Mesothelial cell of epicardium (in vitro differentiated cells): ENCODE measurements at regions not wholly inside any gene's neighbourhood (a gene's known extent, or its start where the extent isn't known, plus 50 kb on each side); places are given as distances from the start of the nearest gene placed in this dataset.

Experiments
- DNase-seq, 2 experiments: peaks; one replicate each; pipeline ENCODE4 v3.0.0; 2021; ENCODE audit warnings: low spot score in 2 of 2; ENCODE audit not compliant: unreplicated experiment in 2 of 2
- H3K27ac Mint-ChIP-seq: 2 replicates; pipeline ENCODE4 v1.8.0; 2021; ENCODE audit warnings: mixed read lengths
- H3K27me3 Mint-ChIP-seq: 2 replicates; pipeline ENCODE4 v1.8.0; 2021; ENCODE audit warnings: low read depth, mixed read lengths
- H3K36me3 Mint-ChIP-seq: 2 replicates; pipeline ENCODE4 v1.8.0; 2021; ENCODE audit warnings: mixed read lengths
- H3K4me1 Mint-ChIP-seq: 2 replicates; pipeline ENCODE4 v1.8.0; 2021; ENCODE audit warnings: mixed read lengths
- H3K4me3 Mint-ChIP-seq: 2 replicates; pipeline ENCODE4 v1.8.0; 2021; ENCODE audit warnings: mild to moderate bottlenecking, moderate library complexity, mixed read lengths
- H3K9me3 Mint-ChIP-seq: 2 replicates; pipeline ENCODE4 v1.8.0; 2021; ENCODE audit warnings: mixed read lengths
- CTCF ChIP-seq: fragments of 200-600 bp; sonication (generic); IDR thresholded peaks from one replicate; pipeline ENCODE4 v1.5.0; 2021; ENCODE audit warnings: antibody characterized with exemption; ENCODE audit not compliant: unreplicated experiment

- Mint-ChIP-seq H3K27me3 (no peaks in the 10 kb centered on the region), H3K36me3 (no peaks in the 10 kb centered on the region), H3K9me3 (no peaks in the 10 kb centered on the region), H3K27ac (peak overlapping the region; percentile 53), H3K4me1 (peaks cover 14% of the 10 kb centered on the region), H3K4me3 (no peak overlapping the region)
- no peak for DNase-seq
- no peak for TF ChIP-seq CTCF
These were observed 673.3 kb downstream of the KCNT2 start for GRCh38 chr1:195934817-195935553.

GRCh38 chr1:195933835-195934234 lies 674.4 kb downstream of the KCNT2 start:
- H3K4me3 Mint-ChIP-seq, result no peak overlapping the region
- no peaks in the 10 kb centered on the region for H3K36me3 Mint-ChIP-seq
- no peak for DNase-seq
- TF ChIP-seq CTCF, result no peak
- peaks cover 10% of the 10 kb centered on the region for H3K4me1 Mint-ChIP-seq
- no peaks in the 10 kb centered on the region for H3K9me3 Mint-ChIP-seq
- H3K27me3 Mint-ChIP-seq, result no peaks in the 10 kb centered on the region
- H3K27ac Mint-ChIP-seq, result no peak overlapping the region

- Mint-ChIP-seq H3K4me1 (no peaks in the 10 kb centered on the region), H3K9me3 (peaks cover 21% of the 10 kb centered on the region), H3K4me3 (no peak overlapping the region), H3K27ac (no peak overlapping the region), H3K27me3 (no peaks in the 10 kb centered on the region), H3K36me3 (peaks cover 6% of the 10 kb centered on the region)
- DNase-seq, result no peak
- no peak for TF ChIP-seq CTCF
These were observed 692.4 kb downstream of the KCNT2 start for GRCh38 chr1:195915826-195916225.

- H3K27ac Mint-ChIP-seq, result no peak overlapping the region
- H3K4me1 Mint-ChIP-seq, result no peaks in the 10 kb centered on the region
- DNase-seq, result no peak
- TF ChIP-seq CTCF, result no peak
- H3K4me3 Mint-ChIP-seq, result no peak overlapping the region
- H3K9me3 Mint-ChIP-seq, result no peaks in the 10 kb centered on the region
- no peaks in the 10 kb centered on the region for H3K27me3 Mint-ChIP-seq
- H3K36me3 Mint-ChIP-seq, result no peaks in the 10 kb centered on the region
These were observed 699.2 kb downstream of the KCNT2 start for GRCh38 chr1:195909061-195909460.

GRCh38 chr1:195908121-195908520 lies 700.1 kb downstream of the KCNT2 start:
- Mint-ChIP-seq H3K4me3 (no peak overlapping the region), H3K27me3 (no peaks in the 10 kb centered on the region), H3K27ac (no peak overlapping the region), H3K4me1 (no peaks in the 10 kb centered on the region), H3K36me3 (no peaks in the 10 kb centered on the region), H3K9me3 (no peaks in the 10 kb centered on the region)
- no peak for DNase-seq
- TF ChIP-seq CTCF, result no peak

GRCh38 chr1:195903203-195903602 lies 705.0 kb downstream of the KCNT2 start:
- no peaks in the 10 kb centered on the region for H3K36me3 Mint-ChIP-seq
- H3K27ac Mint-ChIP-seq, result no peak overlapping the region
- H3K27me3 Mint-ChIP-seq, result no peaks in the 10 kb centered on the region
- no peak overlapping the region for H3K4me3 Mint-ChIP-seq
- H3K4me1 Mint-ChIP-seq, result peaks cover 7% of the 10 kb centered on the region
- DNase-seq, result no peak
- H3K9me3 Mint-ChIP-seq, result no peaks in the 10 kb centered on the region
- TF ChIP-seq CTCF, result no peak
